Ureter (tissue), 1 donor: ENCODE measurements at regions not wholly inside any gene's neighbourhood (a gene's known extent, or its start where the extent isn't known, plus 50 kb on each side); places are given as distances from the start of the nearest gene placed in this dataset.
"Not testable (repeated sequence)": the region's sequence is repeated elsewhere in the genome, so short reads cannot be mapped to it uniquely, and the experiment has no call there.

Experiments used
- DNase-seq: peaks from one replicate; pipeline ENCODE4 v3.0.0-alpha.2; 2020; ENCODE audit warnings: low spot score
- donor health status: DM: yes; HTN: yes; CAD: no.

DNA sequence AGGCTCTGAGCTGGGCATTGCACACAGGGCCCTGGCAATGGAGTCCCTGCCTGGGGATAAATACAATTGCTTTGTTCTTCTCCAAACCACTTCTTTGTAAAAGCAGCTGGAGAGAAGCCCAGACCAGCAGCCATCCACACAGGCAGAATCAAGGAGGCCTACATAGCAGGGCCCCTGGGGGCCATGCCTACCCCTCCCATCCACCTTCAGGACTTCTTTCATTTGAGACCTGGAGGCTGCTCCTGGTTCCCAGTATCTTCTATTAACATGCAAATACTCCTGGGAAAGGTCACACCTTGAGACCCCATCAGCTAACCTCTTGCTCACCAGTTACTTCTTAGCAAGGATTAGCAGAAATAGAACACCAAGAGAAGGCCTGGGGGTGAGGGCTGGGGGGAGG lies 511.1 kb downstream of the SOX6 start:
- DNase-seq, result no peak

DNA sequence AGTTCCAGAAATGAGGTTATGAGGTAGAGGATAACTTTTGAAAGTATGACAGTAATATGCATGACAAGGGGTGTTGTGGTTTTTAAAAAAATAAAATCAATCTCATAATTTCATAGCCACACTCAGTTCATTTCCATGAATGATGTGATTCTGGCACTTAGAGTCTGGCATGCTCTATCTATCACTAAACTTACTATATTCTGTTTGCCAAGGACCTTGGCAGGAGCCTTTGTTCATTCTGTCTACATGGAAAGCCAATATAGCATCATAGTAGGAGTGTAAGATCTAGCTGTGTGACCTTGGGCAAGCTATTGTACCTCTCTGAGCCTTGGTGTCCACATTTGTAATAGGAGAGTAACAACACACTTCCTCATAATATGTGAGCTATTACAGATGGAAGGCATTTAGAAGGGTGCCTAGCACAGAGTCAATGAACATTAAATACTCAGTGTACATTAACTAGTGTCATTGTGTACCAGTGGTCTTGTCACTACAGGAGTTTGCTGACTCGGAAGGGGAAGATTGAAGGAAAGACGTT lies 507.6 kb downstream of the SOX6 start:
- no peak for DNase-seq

DNA sequence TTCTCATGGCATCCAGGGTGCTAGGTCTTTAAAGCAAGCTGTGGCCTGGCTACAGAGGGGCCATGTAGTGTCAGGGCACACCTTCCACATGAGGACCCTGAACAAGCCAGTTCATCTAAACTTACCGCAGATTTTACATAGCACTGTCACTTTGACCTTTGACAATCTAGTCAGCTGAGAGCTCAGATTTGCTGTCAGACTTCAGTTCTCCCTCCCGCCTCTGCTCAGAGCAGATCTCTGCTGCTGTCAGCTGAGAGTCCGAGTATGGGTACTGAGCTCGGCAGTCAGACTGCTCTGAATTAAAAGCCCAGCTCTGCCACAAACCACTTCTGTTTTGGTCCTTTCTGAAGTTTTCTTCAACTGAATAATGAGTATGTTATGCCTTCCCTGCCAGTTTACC lies 507.1 kb downstream of the SOX6 start:
- DNase-seq, result no peak

DNA sequence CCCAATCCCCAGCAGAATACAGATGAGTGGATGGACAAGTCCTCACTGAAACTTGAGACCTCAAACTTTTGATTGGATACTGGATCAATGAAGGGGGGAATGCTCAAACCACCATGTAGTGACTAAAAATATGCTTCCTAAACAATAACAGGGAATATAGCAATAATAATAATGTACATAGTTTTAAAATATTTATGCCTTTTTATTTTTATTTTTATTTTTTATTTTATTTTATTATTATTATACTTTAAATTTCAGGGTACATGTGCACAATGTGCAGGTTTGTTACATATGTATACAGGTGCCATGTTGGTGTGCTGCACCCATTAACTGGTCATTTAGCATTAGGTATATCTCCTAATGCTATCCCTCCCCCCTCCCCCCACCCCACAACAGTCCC lies 506.0 kb downstream of the SOX6 start:
- DNase-seq, result not testable (repeated sequence)

DNA sequence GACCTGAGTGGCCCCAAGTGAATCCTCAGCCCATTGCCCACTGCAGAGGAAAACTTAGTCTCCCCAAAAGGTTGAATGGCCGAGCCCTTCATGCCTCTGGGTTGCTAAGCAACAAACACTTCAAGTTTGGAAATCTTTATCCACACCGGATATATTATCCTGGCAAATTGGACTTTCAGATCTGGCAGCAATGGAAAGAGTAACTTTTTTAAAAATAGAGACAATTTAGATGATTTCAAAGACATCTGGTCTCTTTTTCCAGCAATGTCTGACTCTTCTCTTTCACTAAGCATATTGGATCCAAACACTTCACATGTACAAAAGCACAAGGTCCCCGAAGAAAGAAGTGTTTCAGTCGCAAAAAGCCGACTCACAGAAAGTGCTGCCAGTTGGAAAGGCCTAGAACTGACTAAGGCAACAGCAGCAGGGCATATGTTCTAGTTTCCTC lies 505.3 kb downstream of the SOX6 start:
- DNase-seq, result no peak

DNA sequence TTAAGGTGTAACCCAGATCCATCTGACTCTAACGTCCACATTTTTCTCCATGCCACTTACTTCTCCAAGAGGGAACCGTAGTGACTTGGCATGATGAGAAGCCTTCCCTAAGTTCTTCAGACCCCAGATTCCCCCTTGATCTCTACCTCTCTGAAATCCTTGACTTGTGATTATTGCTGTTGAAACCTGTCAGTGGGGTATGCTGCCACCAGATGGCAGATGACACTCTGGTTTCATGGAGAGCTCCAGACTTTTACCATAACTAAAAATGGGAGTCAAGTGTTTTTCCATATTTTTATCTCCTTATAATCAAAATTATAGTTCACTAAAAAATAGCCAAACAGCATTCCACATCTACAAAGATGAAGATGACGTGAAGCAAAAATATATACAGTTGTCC lies 504.2 kb downstream of the SOX6 start:
- DNase-seq, result no peak

DNA sequence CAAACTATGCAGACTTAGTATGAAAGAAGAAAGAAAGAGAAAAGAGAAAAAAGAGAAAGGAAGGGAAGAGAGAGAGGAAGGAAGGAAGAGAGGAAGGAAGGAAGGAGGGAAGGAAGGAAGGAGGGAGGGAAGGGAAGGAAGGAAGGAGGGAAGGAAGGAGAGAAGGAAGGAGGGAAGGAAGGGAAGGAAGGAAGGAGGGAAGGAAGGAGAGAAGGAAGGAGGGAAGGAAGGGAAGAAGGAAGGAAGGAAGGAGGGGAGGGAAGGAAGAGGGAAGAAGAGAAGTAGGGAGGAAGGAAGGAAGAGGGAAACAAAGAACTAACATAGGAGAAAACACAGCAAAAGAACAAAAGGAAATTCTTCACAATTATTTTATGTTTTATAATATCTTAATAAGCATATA lies 502.1 kb downstream of the SOX6 start:
- DNase-seq, result no peak

DNA sequence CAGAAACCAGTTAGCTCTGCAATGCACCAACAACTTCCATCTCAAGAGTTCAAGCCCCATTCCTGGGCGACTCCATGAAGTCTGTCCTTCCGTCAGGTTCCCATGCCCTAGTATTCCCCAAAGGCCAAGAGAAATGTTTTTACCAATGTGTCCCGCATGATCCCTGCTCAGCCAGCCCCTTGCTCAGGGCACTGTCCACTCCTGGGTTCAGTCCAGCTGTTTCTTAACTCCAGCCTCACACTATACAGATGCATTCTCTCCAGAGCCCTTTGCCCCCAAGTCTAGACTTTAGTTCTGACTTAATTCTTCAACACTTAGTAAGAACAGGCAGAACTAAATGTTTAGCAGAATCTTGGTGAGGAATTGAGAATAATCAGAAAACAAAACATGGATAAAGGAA lies 497.5 kb downstream of the SOX6 start:
- no peak for DNase-seq

DNA sequence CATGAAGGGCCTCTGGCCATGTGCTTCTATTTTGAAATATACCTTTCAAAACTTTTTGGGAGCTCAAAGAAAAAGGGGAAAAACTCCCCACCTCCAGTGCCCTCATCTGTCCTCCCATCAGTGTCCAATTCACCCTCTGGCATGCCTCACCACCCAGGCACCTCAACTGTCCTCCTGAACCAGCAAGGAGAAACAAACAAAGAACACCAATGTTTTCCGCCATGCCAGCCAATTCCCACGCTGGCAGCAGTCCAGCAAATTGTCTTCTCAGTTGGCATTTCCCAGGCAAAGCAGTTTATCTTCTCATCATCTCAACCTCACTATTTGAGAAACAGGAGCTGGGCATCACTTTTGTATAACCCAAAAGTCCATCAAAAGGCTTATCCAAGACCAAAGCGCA lies 496.9 kb downstream of the SOX6 start:
- DNase-seq, result no peak

DNA sequence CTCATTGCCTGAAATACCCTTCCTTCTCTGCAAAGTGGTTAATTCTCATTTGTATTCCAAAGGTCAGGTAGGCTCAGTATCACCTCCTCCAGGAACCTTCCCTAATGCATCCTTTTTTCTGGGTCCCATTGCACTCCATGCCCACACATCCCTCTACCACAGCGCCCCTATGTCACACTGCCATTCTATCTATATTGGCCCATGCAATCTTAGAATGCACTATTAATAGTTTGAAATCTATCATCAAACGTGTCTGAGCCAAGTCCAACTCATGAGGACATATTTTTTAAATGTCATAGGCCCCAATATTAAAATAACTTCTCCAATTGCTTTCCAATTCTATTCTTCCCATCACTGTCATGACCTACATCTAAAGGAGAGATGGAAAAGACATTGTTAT lies 495.1 kb downstream of the SOX6 start:
- no peak for DNase-seq

DNA sequence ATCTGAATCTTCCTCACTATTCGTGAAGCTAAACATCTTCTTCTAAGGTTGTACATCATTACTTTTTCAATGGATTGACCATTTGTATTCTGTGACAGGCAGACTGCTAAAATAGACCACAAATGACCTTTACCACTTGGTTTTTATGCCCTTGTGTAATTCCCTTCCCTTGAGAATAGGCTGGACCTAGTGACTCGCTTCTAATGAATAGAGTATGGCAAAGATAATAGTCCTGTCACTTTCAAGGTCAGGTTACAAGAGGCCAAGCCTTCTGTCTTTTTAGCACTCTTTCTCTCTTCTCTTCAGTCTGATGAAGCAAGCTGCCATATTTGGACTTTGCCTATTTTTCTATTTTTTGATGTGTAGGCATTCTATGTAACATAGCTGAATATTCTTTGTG lies 492.9 kb downstream of the SOX6 start:
- DNase-seq, result no peak

DNA sequence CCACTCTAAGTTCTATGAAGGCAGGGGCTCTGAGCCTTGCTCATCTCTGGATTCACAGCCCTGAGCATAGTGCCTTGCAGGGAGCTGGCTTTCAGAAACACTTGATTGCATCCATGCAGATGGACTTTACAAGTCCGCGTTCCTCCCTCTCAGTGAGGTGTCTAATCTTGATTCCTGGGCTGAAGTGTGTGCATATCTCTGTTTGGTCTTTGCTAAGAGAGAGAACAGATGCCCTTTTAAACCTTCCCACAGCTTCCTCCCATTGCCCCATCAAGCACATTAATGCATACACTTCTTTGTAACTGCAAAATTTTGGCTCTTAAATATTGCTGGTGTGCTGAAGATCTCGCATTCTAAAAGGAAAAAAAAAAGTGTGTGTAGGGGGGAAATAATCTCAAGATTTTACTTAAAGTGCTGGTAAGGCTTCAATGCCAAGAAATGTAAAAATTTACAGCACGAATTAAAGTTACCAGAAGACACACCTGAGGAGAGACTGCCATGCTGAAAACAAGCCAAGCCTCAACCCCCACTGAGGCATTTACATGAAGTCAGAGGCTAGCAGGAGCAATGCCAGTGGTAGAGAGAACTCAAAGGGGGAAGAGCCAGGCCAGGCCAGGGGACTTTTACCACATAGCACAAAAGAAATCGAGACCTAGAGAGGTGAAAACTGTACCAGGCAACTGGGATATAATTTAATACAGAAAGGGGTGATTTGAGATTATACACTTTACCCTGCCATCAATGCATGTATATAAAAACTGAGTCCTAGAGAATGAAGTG lies 492.1 kb downstream of the SOX6 start:
- no peak for DNase-seq

DNA sequence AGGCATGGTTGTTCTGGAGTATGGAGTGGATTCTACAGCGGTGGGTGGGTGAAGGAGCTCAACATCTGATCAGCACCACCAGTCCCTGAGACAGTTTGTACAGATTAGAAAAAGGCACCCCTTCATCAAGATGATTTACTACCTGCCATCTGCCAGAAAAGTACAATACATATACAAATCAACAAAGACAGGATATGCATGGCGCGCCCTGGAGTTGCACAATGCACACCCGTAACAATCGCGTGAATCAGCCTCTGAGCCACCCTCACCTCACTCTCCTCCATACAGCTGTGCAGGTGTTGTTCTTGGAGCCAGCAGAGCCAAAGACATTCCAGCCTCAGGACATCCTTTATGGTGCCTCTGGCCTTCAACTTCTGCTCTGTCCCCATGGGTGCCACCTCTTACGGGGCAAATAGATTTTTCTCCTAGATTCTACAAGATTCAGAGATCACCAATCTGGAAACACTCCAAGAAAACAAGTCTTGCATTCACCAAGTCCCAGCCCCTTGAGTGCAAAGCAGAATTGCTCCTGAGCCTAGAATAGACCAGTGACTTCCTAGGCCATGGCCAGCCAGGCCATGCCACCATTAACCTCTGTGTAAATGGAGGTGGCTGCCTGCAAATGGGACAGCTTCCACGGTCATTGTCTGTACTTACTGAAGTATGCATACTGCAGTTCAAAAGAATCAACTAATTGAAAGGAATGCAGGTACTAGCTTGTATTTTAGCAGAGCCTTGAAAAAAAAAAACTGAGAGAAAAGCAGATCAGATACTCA lies 490.9 kb downstream of the SOX6 start:
- DNase-seq, result no peak

DNA sequence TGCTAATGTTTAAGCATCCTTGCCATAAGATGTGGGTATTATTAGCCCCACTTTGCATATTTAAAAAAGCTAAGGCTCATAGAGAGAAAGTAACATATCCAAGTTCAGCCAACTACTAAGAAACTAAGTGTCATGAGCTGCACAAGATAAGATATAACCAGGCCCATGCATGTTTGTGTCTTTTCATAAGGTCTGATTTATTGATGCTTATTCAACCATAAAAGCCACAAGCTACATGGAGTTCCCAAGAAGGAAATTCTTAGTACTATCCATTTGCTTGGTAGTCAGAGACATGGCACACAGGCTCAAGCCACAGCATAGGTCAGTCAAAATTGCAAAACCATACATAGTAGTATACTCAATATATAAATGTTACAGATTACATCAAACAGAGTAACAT lies 488.5 kb downstream of the SOX6 start:
- DNase-seq, result no peak

DNA sequence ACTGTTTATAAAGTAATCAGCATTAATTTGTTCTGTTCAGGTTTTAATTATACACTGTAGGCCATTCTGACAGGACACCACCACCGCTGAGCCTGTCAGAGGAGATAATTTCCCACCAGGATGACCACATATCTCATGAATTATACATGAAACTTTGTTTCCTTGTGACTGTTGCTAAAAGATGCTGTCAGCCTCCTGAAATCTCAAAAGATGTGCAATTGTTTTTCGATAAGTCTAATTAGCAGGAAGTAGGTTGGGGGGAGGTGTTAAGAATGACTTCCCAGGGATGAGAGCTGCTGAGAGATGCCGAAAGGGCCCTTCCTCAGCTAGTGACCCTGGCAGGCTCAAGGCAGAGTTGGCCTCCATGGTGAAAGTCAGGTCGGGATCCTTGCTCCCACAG lies 485.4 kb downstream of the SOX6 start:
- DNase-seq, result no peak

DNA sequence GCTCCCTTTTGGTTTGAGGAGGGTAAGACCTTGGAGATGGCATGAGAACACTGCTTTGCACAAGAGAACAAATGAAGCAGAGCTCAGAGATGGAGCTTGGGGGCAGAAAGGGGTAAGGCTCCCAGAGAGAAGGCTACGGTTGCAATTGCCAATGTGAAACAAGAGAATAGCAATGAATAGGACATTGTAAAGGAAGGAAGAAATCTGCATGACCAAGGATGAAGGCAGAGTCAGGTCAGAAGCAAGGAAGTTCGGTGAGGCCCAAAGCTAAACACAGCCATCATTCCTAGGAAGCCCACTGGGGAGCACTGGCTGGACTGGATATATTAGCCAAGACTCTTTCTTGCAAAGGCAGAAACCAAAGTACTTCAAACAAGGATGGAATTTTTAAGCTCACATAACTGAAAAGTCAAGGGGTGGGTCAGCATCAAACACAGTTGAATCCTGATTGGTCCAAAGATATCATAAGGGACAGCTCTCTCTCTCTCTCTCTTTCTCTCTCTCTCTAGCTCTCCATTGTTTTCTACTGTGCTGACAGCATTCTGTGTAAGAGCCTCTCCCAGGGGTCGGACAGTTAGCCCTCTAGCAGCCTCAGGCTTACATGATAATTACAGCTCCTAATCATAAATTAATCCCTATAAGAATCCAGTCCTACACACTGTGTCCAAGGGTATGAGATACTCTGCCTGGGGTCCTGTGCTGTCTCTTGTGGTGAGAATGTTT lies 484.3 kb downstream of the SOX6 start:
- DNase-seq, result no peak

DNA sequence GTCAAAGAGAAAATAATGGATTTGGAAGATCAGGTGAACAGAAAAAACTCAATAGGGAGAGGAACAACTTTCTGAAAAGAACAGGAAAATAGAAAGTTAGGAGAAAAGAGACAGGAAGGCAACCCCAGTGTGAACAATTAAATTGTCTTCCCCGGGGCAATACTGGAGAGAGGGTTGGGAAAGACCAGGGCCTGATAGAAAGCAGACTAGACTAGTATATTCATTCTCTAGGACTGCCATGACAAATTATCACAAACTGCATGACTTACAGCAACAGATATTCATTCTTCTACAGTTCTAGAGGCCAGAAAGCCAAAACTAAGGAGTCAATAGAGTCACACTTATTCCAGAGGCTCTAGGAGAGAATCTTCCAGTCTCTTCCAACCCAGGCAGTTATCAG lies 482.8 kb downstream of the SOX6 start:
- DNase-seq, result no peak

DNA sequence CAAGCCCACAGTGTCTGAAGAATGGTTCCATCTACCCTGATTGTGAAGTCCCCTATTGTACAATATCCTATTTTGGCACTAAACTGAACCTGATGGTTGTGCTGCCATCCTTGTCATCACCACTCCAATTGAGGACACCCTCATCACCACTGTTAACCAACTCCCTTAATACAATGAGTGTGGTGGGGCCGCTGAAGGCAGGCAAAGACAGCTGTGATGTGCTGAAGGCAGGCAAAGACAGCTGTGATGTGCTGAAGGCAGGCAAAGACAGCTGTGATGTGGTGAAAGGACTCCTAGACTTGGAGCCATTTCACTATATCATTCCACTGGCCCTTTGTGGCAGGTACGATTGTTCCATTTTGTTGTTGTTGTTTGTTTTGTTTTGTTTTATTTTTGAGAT lies 481.6 kb downstream of the SOX6 start:
- DNase-seq, result no peak

DNA sequence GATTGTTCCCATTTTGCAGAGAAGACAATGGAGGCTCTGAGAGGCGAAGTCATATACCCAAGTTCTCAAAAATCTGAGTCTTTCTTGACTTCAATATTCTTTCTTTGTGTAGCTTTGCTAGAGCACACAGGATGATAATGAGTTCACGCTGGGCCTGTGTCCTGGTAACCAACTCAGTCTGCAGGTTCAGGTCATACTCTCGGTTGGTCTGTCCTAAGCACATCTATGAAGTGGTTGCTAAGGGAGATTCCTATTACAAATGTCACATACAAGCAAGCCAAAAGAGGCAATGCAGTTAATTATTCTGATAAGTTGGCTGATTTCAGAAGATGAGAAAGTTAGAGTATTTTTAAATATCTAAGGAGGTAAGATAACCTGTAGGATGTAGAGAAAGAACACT lies 481.0 kb downstream of the SOX6 start:
- no peak for DNase-seq

DNA sequence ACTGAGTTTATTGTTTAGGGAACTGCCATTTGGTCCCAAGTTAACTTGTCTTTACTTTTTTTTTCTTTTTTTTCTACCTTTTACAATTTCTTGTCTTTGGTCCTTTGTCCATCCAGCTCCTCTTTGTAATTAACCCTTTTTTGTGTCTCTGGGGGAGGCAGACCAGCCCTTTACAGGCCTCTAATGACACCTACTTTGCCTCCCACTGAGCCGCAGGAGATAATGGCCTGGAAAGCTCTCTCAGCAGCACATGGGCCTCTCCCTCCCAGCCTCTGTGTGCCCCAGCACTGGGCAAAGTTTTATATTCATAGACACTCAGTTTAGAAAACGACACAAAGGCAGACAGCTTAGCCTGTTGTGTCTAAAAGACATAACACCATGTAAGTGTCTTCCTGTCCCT lies 480.4 kb downstream of the SOX6 start:
- no peak for DNase-seq

DNA sequence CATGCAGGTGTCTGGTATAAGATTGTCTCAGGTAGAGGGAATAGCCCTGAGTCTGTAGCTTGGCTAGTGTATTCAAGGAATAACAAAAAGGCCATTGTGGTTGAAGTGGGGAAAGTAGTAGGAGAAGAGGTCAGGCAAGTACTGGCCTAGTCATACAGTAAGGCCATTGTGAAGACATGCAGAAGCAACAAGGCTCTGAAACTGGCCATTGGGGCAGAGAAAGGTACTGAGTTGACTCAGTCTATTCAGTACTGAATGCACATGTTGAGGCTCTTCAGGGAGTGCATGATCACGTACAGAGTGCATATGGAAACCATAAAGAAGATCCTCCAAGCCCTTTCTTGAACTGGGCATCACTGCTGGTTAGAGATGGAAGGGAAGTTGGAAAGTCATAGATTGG lies 477.6 kb downstream of the SOX6 start:
- no peak for DNase-seq

DNA sequence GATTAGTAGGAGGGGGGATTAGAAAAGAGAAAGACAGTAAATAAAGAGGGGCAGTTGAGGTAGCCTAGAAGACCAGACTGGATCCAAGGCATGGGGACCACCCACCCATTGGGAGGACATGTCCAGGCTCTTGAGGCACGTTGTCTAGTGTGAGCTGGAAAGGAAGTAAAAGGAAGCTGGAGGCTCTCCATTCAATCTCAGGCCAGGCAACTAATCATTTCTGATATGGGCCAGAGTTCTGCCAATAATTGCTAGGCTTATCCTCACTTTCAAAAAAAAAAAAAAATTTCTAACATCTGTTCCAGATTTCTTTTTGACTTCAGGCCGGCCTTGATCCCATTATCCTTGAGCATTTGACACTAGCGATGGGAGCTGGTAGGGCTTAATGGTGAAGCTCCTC lies 476.1 kb downstream of the SOX6 start:
- no peak for DNase-seq
